ENCODE measurements at regions not wholly inside any gene's neighbourhood (a gene's known extent, or its start where the extent isn't known, plus 50 kb on each side); places are given as distances from the start of the nearest gene placed in this dataset.

DNA sequence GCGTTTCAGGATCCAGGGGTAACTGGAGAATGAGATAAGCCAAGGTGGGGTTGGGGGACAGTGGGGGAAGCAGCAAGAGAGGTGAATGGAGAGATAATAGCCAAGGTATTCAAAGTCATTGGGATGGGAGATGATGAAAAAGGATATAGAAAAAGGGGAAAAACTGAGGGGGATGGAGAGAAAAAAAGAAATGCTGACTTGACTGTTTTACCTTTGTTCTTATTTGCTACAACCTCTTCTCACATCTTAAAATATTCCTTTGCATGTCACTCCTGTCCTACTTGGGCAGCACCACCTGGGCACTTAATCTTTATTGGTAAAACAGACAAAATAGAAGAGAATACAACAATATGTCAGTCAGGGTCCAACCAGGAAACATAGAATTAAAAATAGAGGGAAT, 56.0 kb upstream of the FNDC3A start:
- TF ChIP-seq, protein P1, sequence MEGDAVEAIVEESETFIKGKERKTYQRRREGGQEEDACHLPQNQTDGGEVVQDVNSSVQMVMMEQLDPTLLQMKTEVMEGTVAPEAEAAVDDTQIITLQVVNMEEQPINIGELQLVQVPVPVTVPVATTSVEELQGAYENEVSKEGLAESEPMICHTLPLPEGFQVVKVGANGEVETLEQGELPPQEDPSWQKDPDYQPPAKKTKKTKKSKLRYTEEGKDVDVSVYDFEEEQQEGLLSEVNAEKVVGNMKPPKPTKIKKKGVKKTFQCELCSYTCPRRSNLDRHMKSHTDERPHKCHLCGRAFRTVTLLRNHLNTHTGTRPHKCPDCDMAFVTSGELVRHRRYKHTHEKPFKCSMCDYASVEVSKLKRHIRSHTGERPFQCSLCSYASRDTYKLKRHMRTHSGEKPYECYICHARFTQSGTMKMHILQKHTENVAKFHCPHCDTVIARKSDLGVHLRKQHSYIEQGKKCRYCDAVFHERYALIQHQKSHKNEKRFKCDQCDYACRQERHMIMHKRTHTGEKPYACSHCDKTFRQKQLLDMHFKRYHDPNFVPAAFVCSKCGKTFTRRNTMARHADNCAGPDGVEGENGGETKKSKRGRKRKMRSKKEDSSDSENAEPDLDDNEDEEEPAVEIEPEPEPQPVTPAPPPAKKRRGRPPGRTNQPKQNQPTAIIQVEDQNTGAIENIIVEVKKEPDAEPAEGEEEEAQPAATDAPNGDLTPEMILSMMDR (IDR thresholded peaks at IDR 0.05; ENCODE audit: control extremely low read depth in 1 of 3, insufficient read depth in 1 of 3, low read depth in 1 of 3, low read length in 3 of 3), result no peak
- TF ChIP-seq JUN (IDR thresholded peaks at IDR 0.05; ENCODE audit: low read depth, low read length), result no peak
- TF ChIP-seq, protein P2, sequence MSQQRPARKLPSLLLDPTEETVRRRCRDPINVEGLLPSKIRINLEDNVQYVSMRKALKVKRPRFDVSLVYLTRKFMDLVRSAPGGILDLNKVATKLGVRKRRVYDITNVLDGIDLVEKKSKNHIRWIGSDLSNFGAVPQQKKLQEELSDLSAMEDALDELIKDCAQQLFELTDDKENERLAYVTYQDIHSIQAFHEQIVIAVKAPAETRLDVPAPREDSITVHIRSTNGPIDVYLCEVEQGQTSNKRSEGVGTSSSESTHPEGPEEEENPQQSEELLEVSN (IDR thresholded peaks at IDR 0.05), result no peak
- no peak for TF ChIP-seq POLR2AphosphoS5 (IDR thresholded peaks at IDR 0.05; ENCODE audit: low read depth, low read length)
- no peak for TF ChIP-seq EZH2 (IDR thresholded peaks at IDR 0.05; ENCODE audit: low read depth, low read length, severe bottlenecking)
- TF ChIP-seq, protein P3, sequence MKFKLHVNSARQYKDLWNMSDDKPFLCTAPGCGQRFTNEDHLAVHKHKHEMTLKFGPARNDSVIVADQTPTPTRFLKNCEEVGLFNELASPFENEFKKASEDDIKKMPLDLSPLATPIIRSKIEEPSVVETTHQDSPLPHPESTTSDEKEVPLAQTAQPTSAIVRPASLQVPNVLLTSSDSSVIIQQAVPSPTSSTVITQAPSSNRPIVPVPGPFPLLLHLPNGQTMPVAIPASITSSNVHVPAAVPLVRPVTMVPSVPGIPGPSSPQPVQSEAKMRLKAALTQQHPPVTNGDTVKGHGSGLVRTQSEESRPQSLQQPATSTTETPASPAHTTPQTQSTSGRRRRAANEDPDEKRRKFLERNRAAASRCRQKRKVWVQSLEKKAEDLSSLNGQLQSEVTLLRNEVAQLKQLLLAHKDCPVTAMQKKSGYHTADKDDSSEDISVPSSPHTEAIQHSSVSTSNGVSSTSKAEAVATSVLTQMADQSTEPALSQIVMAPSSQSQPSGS (IDR thresholded peaks at IDR 0.05; ENCODE audit: low read length), result no peak
- peak; percentile 89 for TF ChIP-seq MAFK (IDR thresholded peaks at IDR 0.05; ENCODE audit: low read depth, low read length)
- no peak for TF ChIP-seq NRF1 (IDR thresholded peaks at IDR 0.05; ENCODE audit: low read depth, low read length)
- no peak for TF ChIP-seq KDM1A (IDR thresholded peaks at IDR 0.05; ENCODE audit: borderline replicate concordance, low read length)
- no peak for TF ChIP-seq EP300 (IDR thresholded peaks at IDR 0.05; ENCODE audit: borderline replicate concordance in 1 of 2, low read depth in 2 of 2, low read length in 2 of 2)
